ENCODE measurements at regions not wholly inside any gene's neighbourhood (a gene's known extent, or its start where the extent isn't known, plus 50 kb on each side); places are given as distances from the start of the nearest gene placed in this dataset.

DNA sequence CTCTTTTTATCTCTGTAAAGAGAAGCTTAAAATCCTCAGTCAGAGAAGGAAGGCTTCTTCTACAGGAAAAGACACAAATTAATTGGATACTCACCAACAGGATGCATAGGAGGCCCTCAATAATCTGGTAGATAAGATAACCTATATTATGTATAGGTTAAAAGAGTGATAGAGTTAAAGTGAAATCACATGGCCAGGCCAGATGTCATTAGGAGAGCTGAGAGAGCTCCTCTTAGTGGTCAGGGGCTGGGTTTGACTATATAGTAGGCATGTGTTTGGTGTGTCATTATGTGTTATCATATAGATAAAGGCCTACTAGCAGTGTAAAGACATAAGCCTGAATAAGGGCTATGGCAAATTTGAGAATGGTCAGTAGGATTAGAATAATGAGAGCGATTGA is 479.3 kb downstream of the EPHA3 start:
- no peak overlapping the region for H3K27ac ChIP-seq
- H3K27me3 ChIP-seq (ENCODE audit: control insufficient read depth, insufficient read depth, low read length): no peaks in the 10 kb centered on the region
- no peak overlapping the region for H3K4me3 ChIP-seq (ENCODE audit: low read depth, low read length)
- no peak overlapping the region for H3K4me2 ChIP-seq (ENCODE audit: low read length)
- no peak overlapping the region for H2AFZ ChIP-seq
- no peaks in the 10 kb centered on the region for H3K36me3 ChIP-seq (ENCODE audit: control insufficient read depth, insufficient read depth, low read length)
- TF ChIP-seq, protein P1, sequence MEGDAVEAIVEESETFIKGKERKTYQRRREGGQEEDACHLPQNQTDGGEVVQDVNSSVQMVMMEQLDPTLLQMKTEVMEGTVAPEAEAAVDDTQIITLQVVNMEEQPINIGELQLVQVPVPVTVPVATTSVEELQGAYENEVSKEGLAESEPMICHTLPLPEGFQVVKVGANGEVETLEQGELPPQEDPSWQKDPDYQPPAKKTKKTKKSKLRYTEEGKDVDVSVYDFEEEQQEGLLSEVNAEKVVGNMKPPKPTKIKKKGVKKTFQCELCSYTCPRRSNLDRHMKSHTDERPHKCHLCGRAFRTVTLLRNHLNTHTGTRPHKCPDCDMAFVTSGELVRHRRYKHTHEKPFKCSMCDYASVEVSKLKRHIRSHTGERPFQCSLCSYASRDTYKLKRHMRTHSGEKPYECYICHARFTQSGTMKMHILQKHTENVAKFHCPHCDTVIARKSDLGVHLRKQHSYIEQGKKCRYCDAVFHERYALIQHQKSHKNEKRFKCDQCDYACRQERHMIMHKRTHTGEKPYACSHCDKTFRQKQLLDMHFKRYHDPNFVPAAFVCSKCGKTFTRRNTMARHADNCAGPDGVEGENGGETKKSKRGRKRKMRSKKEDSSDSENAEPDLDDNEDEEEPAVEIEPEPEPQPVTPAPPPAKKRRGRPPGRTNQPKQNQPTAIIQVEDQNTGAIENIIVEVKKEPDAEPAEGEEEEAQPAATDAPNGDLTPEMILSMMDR (IDR thresholded peaks at IDR 0.05): no peak
- H3K9me3 ChIP-seq (ENCODE audit: control insufficient read depth, low read length): no peaks in the 10 kb centered on the region
- no peak overlapping the region for H3K9ac ChIP-seq
- no peaks in the 10 kb centered on the region for H3K4me1 ChIP-seq
- H3K79me2 ChIP-seq: no peaks in the 10 kb centered on the region

DNA sequence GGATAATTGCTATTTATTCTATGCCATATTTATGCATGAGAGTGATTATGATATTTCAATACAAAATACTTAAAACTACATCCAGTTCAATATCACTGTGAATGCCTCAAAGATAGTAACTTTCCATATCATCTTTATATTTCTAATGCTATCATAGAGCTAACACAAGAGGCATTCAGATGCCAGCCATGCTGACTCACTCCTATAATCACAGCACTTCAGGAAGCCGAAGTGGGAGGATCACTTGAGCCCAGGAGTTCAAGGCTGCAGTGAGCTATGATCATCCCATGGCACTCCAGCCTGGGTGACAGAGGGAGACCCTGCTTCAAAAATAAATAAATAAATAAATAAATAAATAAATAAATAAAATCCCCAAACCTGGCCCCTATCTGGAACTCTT is 498.7 kb downstream of the EPHA3 start:
- Histone ChIP-seq H3K9ac (no peak overlapping the region), H3K4me2 (ENCODE audit: low read length) (no peak overlapping the region), H3K27ac (no peak overlapping the region), H2AFZ (no peak overlapping the region), H3K4me1 (no peaks in the 10 kb centered on the region), H3K79me2 (no peaks in the 10 kb centered on the region), H3K27me3 (ENCODE audit: control insufficient read depth, insufficient read depth, low read length) (no peaks in the 10 kb centered on the region), H3K9me3 (ENCODE audit: control insufficient read depth, low read length) (no peaks in the 10 kb centered on the region), H3K4me3 (ENCODE audit: low read depth, low read length) (no peak overlapping the region), H3K36me3 (ENCODE audit: control insufficient read depth, insufficient read depth, low read length) (no peaks in the 10 kb centered on the region)
- TF ChIP-seq, protein P1 (IDR thresholded peaks at IDR 0.05): no peak

DNA sequence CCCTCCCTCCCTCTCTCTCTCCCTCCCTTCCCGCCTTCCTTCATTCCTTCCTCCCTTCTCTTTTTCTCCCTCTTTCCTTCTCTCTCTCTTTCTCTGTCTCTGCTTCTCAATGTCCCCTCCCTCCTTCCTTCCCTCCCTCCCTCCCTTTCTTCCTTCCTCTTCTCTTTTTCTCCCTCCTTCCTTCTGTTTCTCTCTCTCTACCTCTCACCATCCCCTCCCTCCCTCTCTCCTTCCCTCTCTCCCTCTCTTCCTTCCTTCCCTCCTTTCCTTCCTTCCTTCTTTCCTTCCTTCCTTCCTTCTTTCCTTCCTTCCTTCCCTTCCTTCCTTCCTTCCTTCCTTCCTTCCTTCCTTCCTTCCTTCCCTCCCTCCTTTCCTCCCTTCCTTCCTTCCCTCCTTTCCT is 504.6 kb downstream of the EPHA3 start:
- Histone ChIP-seq H3K4me1 (no peaks in the 10 kb centered on the region), H3K4me3 (ENCODE audit: low read depth, low read length) (no peak overlapping the region), H3K79me2 (no peaks in the 10 kb centered on the region), H3K36me3 (ENCODE audit: control insufficient read depth, insufficient read depth, low read length) (no peaks in the 10 kb centered on the region), H3K4me2 (ENCODE audit: low read length) (no peak overlapping the region), H3K27me3 (ENCODE audit: control insufficient read depth, insufficient read depth, low read length) (no peaks in the 10 kb centered on the region), H2AFZ (no peak overlapping the region), H3K9ac (no peak overlapping the region), H3K27ac (no peak overlapping the region), H3K9me3 (ENCODE audit: control insufficient read depth, low read length) (no peaks in the 10 kb centered on the region)
- TF ChIP-seq, protein P1 (IDR thresholded peaks at IDR 0.05): no peak

DNA sequence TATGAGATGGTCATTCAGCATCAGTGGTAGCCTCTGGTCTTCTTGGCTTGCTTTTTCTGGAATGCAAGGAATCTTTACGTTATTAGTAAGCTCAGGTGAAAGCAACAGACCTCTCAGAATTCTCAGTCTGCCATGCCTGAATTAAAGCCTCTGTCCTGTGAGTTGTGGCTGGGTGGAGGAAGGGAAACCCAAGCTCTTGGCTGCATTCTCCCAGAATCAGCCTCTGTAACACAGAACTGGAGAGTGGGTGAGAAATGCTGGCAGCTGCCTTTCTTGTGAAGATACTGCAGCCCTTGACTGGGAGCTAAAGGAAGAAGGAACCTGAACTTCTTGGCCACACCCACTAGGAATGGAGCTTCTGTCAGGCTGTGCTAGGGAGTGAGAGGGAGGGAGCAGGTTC is 505.8 kb downstream of the EPHA3 start:
- H3K9ac ChIP-seq: no peak overlapping the region
- no peaks in the 10 kb centered on the region for H3K36me3 ChIP-seq (ENCODE audit: control insufficient read depth, insufficient read depth, low read length)
- H3K4me3 ChIP-seq (ENCODE audit: low read depth, low read length): no peak overlapping the region
- no peaks in the 10 kb centered on the region for H3K9me3 ChIP-seq (ENCODE audit: control insufficient read depth, low read length)
- H3K4me2 ChIP-seq (ENCODE audit: low read length): no peak overlapping the region
- H3K27ac ChIP-seq: no peak overlapping the region
- no peaks in the 10 kb centered on the region for H3K27me3 ChIP-seq (ENCODE audit: control insufficient read depth, insufficient read depth, low read length)
- no peaks in the 10 kb centered on the region for H3K4me1 ChIP-seq
- H2AFZ ChIP-seq: no peak overlapping the region
- H3K79me2 ChIP-seq: no peaks in the 10 kb centered on the region
- TF ChIP-seq, protein P1 (IDR thresholded peaks at IDR 0.05): no peak

DNA sequence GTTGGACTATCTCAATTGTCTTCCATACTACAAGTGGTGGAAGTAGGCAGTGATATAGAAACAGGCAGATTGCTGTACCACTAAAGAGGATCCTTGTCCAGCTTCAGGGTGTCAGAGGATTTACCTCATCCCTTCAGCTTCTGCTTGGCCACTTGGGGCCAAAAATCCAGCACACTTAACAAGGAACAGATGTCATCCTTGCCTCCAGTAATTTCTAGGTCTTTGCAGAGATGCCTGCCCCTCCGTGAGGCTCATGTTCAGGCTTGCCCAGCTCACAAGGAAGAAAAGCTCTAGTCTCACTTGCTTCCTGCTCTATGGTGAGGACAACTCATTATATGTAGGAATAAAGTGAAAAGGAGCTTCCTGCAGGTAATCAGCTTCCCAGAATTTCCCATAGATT is 510.3 kb downstream of the EPHA3 start:
- no peaks in the 10 kb centered on the region for H3K36me3 ChIP-seq (ENCODE audit: control insufficient read depth, insufficient read depth, low read length)
- H3K4me2 ChIP-seq (ENCODE audit: low read length): no peak overlapping the region
- H2AFZ ChIP-seq: no peak overlapping the region
- H3K9ac ChIP-seq: no peak overlapping the region
- H3K9me3 ChIP-seq (ENCODE audit: control insufficient read depth, low read length): no peaks in the 10 kb centered on the region
- H3K79me2 ChIP-seq: no peaks in the 10 kb centered on the region
- H3K4me1 ChIP-seq: no peaks in the 10 kb centered on the region
- no peaks in the 10 kb centered on the region for H3K27me3 ChIP-seq (ENCODE audit: control insufficient read depth, insufficient read depth, low read length)
- H3K4me3 ChIP-seq (ENCODE audit: low read depth, low read length): no peak overlapping the region
- TF ChIP-seq, protein P1 (IDR thresholded peaks at IDR 0.05): no peak
- no peak overlapping the region for H3K27ac ChIP-seq
